Mesenchymal stem cell (in vitro differentiated cells and primary cell): ENCODE measurements at regions not wholly inside any gene's neighbourhood (a gene's known extent, or its start where the extent isn't known, plus 50 kb on each side); places are given as distances from the start of the nearest gene placed in this dataset.

Source experiments
- DNase-seq: peaks from one replicate; pipeline ENCODE4 v3.0.0-alpha.2; 2013
- H2AFZ ChIP-seq: one replicate; pipeline ENCODE4 v1.6.1; 2013; ENCODE audit warnings: low read depth, mild to moderate bottlenecking, control low read depth, inconsistent platforms, low read length, moderate library complexity
- H2AK5ac ChIP-seq: 2 replicates; pipeline ENCODE4 v1.6.1; 2013; ENCODE audit warnings: low read length, moderate library complexity, mild to moderate bottlenecking, inconsistent platforms; ENCODE audit not compliant: severe bottlenecking
- H2BK120ac ChIP-seq: one replicate; pipeline ENCODE4 v1.6.1; 2013; ENCODE audit warnings: low read depth, mild to moderate bottlenecking, inconsistent platforms, low read length, moderate library complexity
- H2BK12ac ChIP-seq, 2 experiments: one replicate each; pipeline ENCODE4 v1.6.1; 2013; ENCODE audit warnings: inconsistent platforms in 2 of 2, low read length in 2 of 2, mild to moderate bottlenecking in 2 of 2, moderate library complexity in 2 of 2, control low read depth in 1 of 2
- H2BK15ac ChIP-seq: one replicate; pipeline ENCODE4 v1.6.1; 2013; ENCODE audit warnings: mild to moderate bottlenecking, low read depth, inconsistent platforms; ENCODE audit not compliant: poor library complexity, severe bottlenecking
- H2BK5ac ChIP-seq: 2 replicates; pipeline ENCODE4 v1.6.1; 2013; ENCODE audit warnings: low read depth, mild to moderate bottlenecking, low read length, control low read depth, inconsistent platforms; ENCODE audit not compliant: poor library complexity, severe bottlenecking
- H3K14ac ChIP-seq, 2 experiments: one replicate each; pipeline ENCODE4 v1.6.1; 2013; ENCODE audit warnings: inconsistent platforms in 2 of 2, low read length in 2 of 2, control low read depth in 1 of 2, mild to moderate bottlenecking in 1 of 2, moderate library complexity in 1 of 2
- H3K18ac ChIP-seq, 2 experiments: one replicate each; pipeline ENCODE4 v1.6.1; 2013; ENCODE audit warnings: inconsistent platforms in 2 of 2, low read length in 2 of 2, control low read depth in 1 of 2, low read depth in 1 of 2, mild to moderate bottlenecking in 1 of 2
- H3K23ac ChIP-seq, 2 experiments: one replicate each; pipeline ENCODE4 v1.6.1; 2013; ENCODE audit warnings: inconsistent platforms in 2 of 2, low read length in 2 of 2, mild to moderate bottlenecking in 2 of 2, moderate library complexity in 2 of 2, control low read depth in 1 of 2
- H3K27ac ChIP-seq: 2 replicates; pipeline ENCODE4 v1.5.1; 2013; ENCODE audit warnings: mild to moderate bottlenecking, moderate library complexity, low read length, control low read depth, inconsistent platforms; ENCODE audit not compliant: poor library complexity, severe bottlenecking
- H3K27me3 ChIP-seq, 2 experiments: 2 replicates each; pipeline versions ENCODE4 v1.6.1 to v1.7.0; 2013; ENCODE audit warnings: low read length in 2 of 2, mild to moderate bottlenecking in 2 of 2, moderate library complexity in 2 of 2, control low read depth in 1 of 2, inconsistent platforms in 1 of 2; ENCODE audit not compliant: control insufficient read depth in 1 of 2, insufficient read depth in 1 of 2
- H3K36me3 ChIP-seq, 2 experiments: 2 replicates each; pipeline versions ENCODE4 v1.6.1 to v1.7.0; 2013; ENCODE audit warnings: low read length in 2 of 2, control low read depth in 1 of 2, inconsistent platforms in 1 of 2, low read depth in 1 of 2, mild to moderate bottlenecking in 1 of 2; ENCODE audit not compliant: insufficient read depth in 2 of 2, control insufficient read depth in 1 of 2
- H3K4ac ChIP-seq, 2 experiments: one replicate each; pipeline ENCODE4 v1.6.1; 2013; ENCODE audit warnings: inconsistent platforms in 2 of 2, low read length in 2 of 2, mild to moderate bottlenecking in 2 of 2, moderate library complexity in 2 of 2, control low read depth in 1 of 2, low read depth in 1 of 2
- H3K4me1 ChIP-seq: 2 replicates; pipeline ENCODE4 v1.6.1; 2013; ENCODE audit warnings: low read depth, low read length, control low read depth; ENCODE audit not compliant: control insufficient read depth, insufficient read depth
- H3K4me2 ChIP-seq: 2 replicates; pipeline ENCODE4 v1.6.1; 2013; ENCODE audit warnings: low read length, mild to moderate bottlenecking, inconsistent platforms; ENCODE audit not compliant: poor library complexity, severe bottlenecking
- H3K4me3 ChIP-seq, 2 experiments: 2 replicates each; pipeline versions ENCODE4 v1.5.1 to v1.7.0; 2013; ENCODE audit warnings: low read length in 2 of 2, mild to moderate bottlenecking in 2 of 2, control low read depth in 1 of 2, low read depth in 1 of 2; ENCODE audit not compliant: insufficient read depth in 1 of 2
- H3K79me1 ChIP-seq: replicated peaks from 2 replicates; pipeline ENCODE4 v1.6.1; 2013; ENCODE audit warnings: mild to moderate bottlenecking, control low read depth, low read length, inconsistent platforms; ENCODE audit not compliant: poor library complexity, severe bottlenecking
- H3K9ac ChIP-seq: 2 replicates; pipeline ENCODE4 v1.7.0; 2013; ENCODE audit warnings: mild to moderate bottlenecking, low read length, moderate library complexity
- H3K9me3 ChIP-seq: 2 replicates; pipeline ENCODE4 v1.7.0; 2013; ENCODE audit warnings: mild to moderate bottlenecking, low read length; ENCODE audit not compliant: control insufficient read depth
- H4K8ac ChIP-seq: one replicate; pipeline ENCODE4 v1.6.1; 2013; ENCODE audit warnings: inconsistent platforms, mild to moderate bottlenecking, low read length, moderate library complexity
- H4K91ac ChIP-seq: one replicate; pipeline ENCODE4 v1.6.1; 2013; ENCODE audit warnings: mild to moderate bottlenecking, low read length, inconsistent platforms
- WGBS: methylation state at CpG from one replicate; pipeline ENCODE4 v1.1.7; 2013; ENCODE audit warnings: mixed read lengths; 5-methylcytosine and 5-hydroxymethylcytosine counted together

- peak overlapping the region; percentile 5 for H4K91ac ChIP-seq
- no peak overlapping the region for H3K14ac ChIP-seq
- 76% methylated on average over 14 of the region's 14 CpGs for WGBS
- H3K23ac ChIP-seq, result no peak overlapping the region
- peak overlapping the region; percentile 5 for H4K8ac ChIP-seq
- no peak overlapping the region for H2AK5ac ChIP-seq
- no peak overlapping the region for H3K4me2 ChIP-seq
- peak overlapping the region; percentile 6 to 85 for H3K18ac ChIP-seq
- H3K27me3 ChIP-seq, result peaks cover 27 to 43% of the 10 kb centered on the region in 2 experiments
- peak overlapping the region; percentile 55 for H2AFZ ChIP-seq
- peak overlapping the region in 1 of 2 experiments; percentile 73 for H2BK12ac ChIP-seq
- peak overlapping the region in 1 of 2 experiments; percentile 39 for H3K4me3 ChIP-seq
- no peaks in the 10 kb centered on the region for H3K79me1 ChIP-seq
- H3K36me3 ChIP-seq, result no peaks in the 10 kb centered on the region
- H2BK5ac ChIP-seq, result no peak overlapping the region
- no peak overlapping the region for H2BK15ac ChIP-seq
- no peak overlapping the region for H2BK120ac ChIP-seq
- no peaks in the 10 kb centered on the region for H3K4me1 ChIP-seq
- peak; percentile 43 for DNase-seq
- H3K4ac ChIP-seq, result peak overlapping the region in 1 of 2 experiments; percentile 58
- H3K9me3 ChIP-seq, result no peaks in the 10 kb centered on the region
- peak overlapping the region; percentile 28 for H3K9ac ChIP-seq
- no peak overlapping the region for H3K27ac ChIP-seq
These were observed 52.5 kb downstream of the KCNF1 start for GRCh38 chr2:10964052-10964790.

- 95% methylated on average over 19 of the region's 19 CpGs for WGBS
- H4K91ac ChIP-seq, result peak overlapping the region; percentile 89
- H3K4me3 ChIP-seq, result no peak overlapping the region
- no peak for DNase-seq
- H3K23ac ChIP-seq, result peak overlapping the region in 1 of 2 experiments; percentile 19
- H3K9ac ChIP-seq, result no peak overlapping the region
- no peak overlapping the region for H3K27ac ChIP-seq
- H3K18ac ChIP-seq, result peak overlapping the region; percentile 42 to 45
- H3K4me2 ChIP-seq, result no peak overlapping the region
- no peak overlapping the region for H2BK120ac ChIP-seq
- H2BK5ac ChIP-seq, result no peak overlapping the region
- no peaks in the 10 kb centered on the region for H3K4me1 ChIP-seq
- H3K36me3 ChIP-seq, result no peaks in the 10 kb centered on the region
- H2AK5ac ChIP-seq, result no peak overlapping the region
- H2BK15ac ChIP-seq, result peak overlapping the region; percentile 44
- peak overlapping the region in 1 of 2 experiments; percentile 2 for H3K14ac ChIP-seq
- peak overlapping the region; percentile 28 to 98 for H2BK12ac ChIP-seq
- no peaks in the 10 kb centered on the region for H3K9me3 ChIP-seq
- peaks cover 30 to 43% of the 10 kb centered on the region in 2 experiments for H3K27me3 ChIP-seq
- no peaks in the 10 kb centered on the region for H3K79me1 ChIP-seq
- H2AFZ ChIP-seq, result no peak overlapping the region
- no peak overlapping the region for H3K4ac ChIP-seq
- H4K8ac ChIP-seq, result no peak overlapping the region
These were observed 53.6 kb downstream of the KCNF1 start for GRCh38 chr2:10965241-10965843.

GRCh38 chr2:10966056-10966455 lies 54.3 kb downstream of the KCNF1 start:
- Histone ChIP-seq H4K8ac (no peak overlapping the region), H3K9me3 (no peaks in the 10 kb centered on the region), H3K4me2 (no peak overlapping the region), H2BK120ac (no peak overlapping the region), H2BK15ac (no peak overlapping the region), H3K14ac (peak overlapping the region in 1 of 2 experiments; percentile 6), H3K79me1 (no peaks in the 10 kb centered on the region), H3K36me3 (no peaks in the 10 kb centered on the region), H2AFZ (no peak overlapping the region), H3K23ac (peak overlapping the region in 1 of 2 experiments; percentile 14), H3K4me3 (no peak overlapping the region), H3K4me1 (no peaks in the 10 kb centered on the region), H2AK5ac (no peak overlapping the region), H3K9ac (no peak overlapping the region), H3K4ac (peak overlapping the region in 1 of 2 experiments; percentile 10), H2BK12ac (peak overlapping the region in 1 of 2 experiments; percentile 11), H4K91ac (no peak overlapping the region), H2BK5ac (no peak overlapping the region), H3K18ac (peak overlapping the region in 1 of 2 experiments; percentile 46), H3K27me3 (peaks cover 37 to 43% of the 10 kb centered on the region in 2 experiments), H3K27ac (no peak overlapping the region)
- WGBS, result 94% methylated on average over 6 of the region's 7 CpGs
- no peak for DNase-seq

GRCh38 chr2:10966741-10967140 lies 55.0 kb downstream of the KCNF1 start:
- Histone ChIP-seq H3K9ac (no peak overlapping the region), H3K4me1 (no peaks in the 10 kb centered on the region), H2BK12ac (no peak overlapping the region), H3K23ac (no peak overlapping the region), H3K79me1 (no peaks in the 10 kb centered on the region), H3K14ac (no peak overlapping the region), H3K36me3 (no peaks in the 10 kb centered on the region), H2AFZ (no peak overlapping the region), H2BK120ac (no peak overlapping the region), H3K4me2 (no peak overlapping the region), H3K18ac (no peak overlapping the region), H3K4me3 (no peak overlapping the region), H3K9me3 (no peaks in the 10 kb centered on the region), H4K8ac (no peak overlapping the region), H2BK5ac (no peak overlapping the region), H3K4ac (no peak overlapping the region), H3K27me3 (peaks cover 44 to 49% of the 10 kb centered on the region in 2 experiments), H3K27ac (no peak overlapping the region), H2BK15ac (no peak overlapping the region), H2AK5ac (no peak overlapping the region), H4K91ac (no peak overlapping the region)
- 90% methylated on average over 12 of the region's 13 CpGs for WGBS
- no peak for DNase-seq
